ENCODE measurements at regions not wholly inside any gene's neighbourhood (a gene's known extent, or its start where the extent isn't known, plus 50 kb on each side); places are given as distances from the start of the nearest gene placed in this dataset.

DNA sequence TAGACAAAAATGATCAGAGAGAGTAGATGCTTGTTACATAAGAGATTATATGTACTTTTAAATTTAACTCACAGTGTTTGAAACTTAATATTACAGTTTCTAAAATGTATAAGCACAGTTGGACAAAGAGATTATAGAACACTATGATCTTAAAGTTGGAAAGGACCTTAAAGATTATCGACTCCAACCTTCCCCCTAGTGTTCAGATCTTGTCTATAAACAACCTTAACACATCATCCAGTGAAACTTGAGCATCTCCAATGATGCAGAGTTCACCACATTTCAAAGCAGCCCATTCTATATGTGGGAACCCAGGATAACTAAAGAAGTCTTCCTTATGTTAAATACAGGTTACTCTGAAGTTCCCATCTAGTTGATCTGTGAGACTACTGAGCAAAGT lies 480.8 kb downstream of the RMST start:
- Histone ChIP-seq H3K4me3 (no peak overlapping the region), H3K4me1 (no peaks in the 10 kb centered on the region), H3K27ac (no peak overlapping the region), H3K27me3 (replicated peaks in 1 of 7) (no peaks in the 10 kb centered on the region), H3K36me3 (no peaks in the 10 kb centered on the region), H3K9me3 (peaks cover 0 to 8% (median 2%) of the 10 kb centered on the region in 8 donors)
- intact Hi-C loops (cut with DNase I; ENCODE audit: low total_unique reads): no loop called here
- no peak for DNase-seq
- TF ChIP-seq, protein P1, sequence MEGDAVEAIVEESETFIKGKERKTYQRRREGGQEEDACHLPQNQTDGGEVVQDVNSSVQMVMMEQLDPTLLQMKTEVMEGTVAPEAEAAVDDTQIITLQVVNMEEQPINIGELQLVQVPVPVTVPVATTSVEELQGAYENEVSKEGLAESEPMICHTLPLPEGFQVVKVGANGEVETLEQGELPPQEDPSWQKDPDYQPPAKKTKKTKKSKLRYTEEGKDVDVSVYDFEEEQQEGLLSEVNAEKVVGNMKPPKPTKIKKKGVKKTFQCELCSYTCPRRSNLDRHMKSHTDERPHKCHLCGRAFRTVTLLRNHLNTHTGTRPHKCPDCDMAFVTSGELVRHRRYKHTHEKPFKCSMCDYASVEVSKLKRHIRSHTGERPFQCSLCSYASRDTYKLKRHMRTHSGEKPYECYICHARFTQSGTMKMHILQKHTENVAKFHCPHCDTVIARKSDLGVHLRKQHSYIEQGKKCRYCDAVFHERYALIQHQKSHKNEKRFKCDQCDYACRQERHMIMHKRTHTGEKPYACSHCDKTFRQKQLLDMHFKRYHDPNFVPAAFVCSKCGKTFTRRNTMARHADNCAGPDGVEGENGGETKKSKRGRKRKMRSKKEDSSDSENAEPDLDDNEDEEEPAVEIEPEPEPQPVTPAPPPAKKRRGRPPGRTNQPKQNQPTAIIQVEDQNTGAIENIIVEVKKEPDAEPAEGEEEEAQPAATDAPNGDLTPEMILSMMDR (IDR thresholded peaks at IDR 0.05 in 8 of 11, conservative IDR thresholded peaks at IDR 0.05 in 3 of 11): no peak
- TF ChIP-seq POLR2AphosphoS5 (IDR thresholded peaks at IDR 0.05): no peak
- TF ChIP-seq POLR2A (IDR thresholded peaks at IDR 0.05): no peak
- 69 to 82% (median 77%) methylated on average over 1 of the region's 1 CpG for WGBS, 5 donors

DNA sequence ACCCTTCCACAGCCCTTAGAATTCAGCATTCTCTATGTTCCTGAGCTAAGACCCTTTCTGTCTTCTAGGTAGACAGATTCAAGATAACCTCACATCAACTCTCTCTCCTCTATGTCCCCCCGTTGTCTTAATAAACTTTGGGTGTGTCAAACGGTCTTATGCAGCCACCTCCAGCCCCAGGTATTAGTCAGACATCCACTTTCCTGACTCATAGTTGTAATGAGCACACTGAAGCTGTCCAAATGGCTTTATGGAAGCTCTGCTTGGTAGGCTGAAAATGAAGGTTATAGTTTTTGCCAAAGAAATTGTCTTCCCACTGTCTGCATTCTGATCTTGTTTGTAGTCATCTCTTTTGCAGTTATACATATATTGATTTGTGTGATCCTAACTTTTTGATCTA lies 482.0 kb downstream of the RMST start:
- Histone ChIP-seq H3K4me3 (no peak overlapping the region), H3K4me1 (no peaks in the 10 kb centered on the region), H3K9me3 (peaks cover 0 to 8% (median 2%) of the 10 kb centered on the region in 8 donors), H3K27me3 (replicated peaks in 1 of 7) (no peaks in the 10 kb centered on the region), H3K36me3 (no peaks in the 10 kb centered on the region), H3K27ac (no peak overlapping the region)
- WGBS, 5 donors: 59 to 85% (median 76%) methylated on average over 2 of the region's 2 CpGs
- DNase-seq: no peak
- no peak for TF ChIP-seq POLR2AphosphoS5 (IDR thresholded peaks at IDR 0.05)
- TF ChIP-seq POLR2A (IDR thresholded peaks at IDR 0.05): no peak
- TF ChIP-seq, protein P1 (IDR thresholded peaks at IDR 0.05 in 8 of 11, conservative IDR thresholded peaks at IDR 0.05 in 3 of 11): no peak
- intact Hi-C loops (cut with DNase I; ENCODE audit: low total_unique reads): no loop called here

DNA sequence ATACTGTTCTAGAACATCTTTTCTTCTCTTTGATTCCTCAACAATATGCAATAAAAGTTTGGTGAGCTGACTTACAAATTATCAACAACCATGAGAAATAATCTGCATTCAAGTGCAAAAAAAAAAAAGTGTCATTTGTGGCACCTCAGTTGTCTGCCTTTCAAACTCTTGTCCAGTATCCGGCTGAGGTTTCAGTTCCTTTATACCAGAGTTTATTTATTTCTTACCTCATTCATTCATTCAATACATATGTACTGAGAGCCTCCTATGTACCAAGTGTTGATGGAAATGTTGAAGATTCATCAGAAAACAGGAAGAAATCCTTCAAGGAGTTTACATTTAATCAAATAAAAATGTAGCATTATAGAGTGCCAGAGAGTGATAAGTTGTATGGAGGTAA lies 484.1 kb downstream of the RMST start:
- Histone ChIP-seq H3K36me3 (no peaks in the 10 kb centered on the region), H3K9me3 (peaks cover 0 to under 1% (median 0%) of the 10 kb centered on the region in 8 donors), H3K27ac (no peak overlapping the region), H3K4me1 (no peaks in the 10 kb centered on the region), H3K27me3 (replicated peaks in 1 of 7) (no peaks in the 10 kb centered on the region), H3K4me3 (no peak overlapping the region)
- TF ChIP-seq POLR2AphosphoS5 (IDR thresholded peaks at IDR 0.05) (no peak), POLR2A (IDR thresholded peaks at IDR 0.05) (no peak)
- TF ChIP-seq, protein P1 (IDR thresholded peaks at IDR 0.05 in 8 of 11, conservative IDR thresholded peaks at IDR 0.05 in 3 of 11): no peak
- DNase-seq: no peak
- intact Hi-C loops (cut with DNase I; ENCODE audit: low total_unique reads): no loop called here
- 79 to 89% (median 85%) methylated on average over 1 of the region's 1 CpG for WGBS, 5 donors

DNA sequence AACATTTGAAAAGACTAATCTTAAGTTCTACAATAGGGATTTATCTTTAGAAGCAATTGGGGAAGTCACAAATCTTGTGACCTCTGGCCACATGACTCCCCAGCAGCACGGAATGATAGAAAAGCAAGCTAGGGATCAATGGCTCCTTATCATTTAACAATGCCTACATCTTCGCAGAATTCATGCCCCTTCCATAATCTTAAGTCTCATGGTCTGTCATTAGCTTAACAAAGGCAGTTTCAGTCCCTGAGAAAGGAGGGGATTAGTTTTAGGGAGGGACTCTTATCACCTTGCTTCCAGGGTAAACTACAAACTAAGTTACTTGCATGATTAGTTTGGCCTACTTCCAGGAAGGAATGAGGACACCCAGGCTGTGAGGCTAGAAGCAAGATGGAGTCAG lies 486.0 kb downstream of the RMST start:
- H3K27ac ChIP-seq: no peak overlapping the region
- no peak for DNase-seq
- no peaks in the 10 kb centered on the region for H3K4me1 ChIP-seq
- TF ChIP-seq POLR2A (IDR thresholded peaks at IDR 0.05): no peak
- no peak for TF ChIP-seq POLR2AphosphoS5 (IDR thresholded peaks at IDR 0.05)
- H3K36me3 ChIP-seq: no peaks in the 10 kb centered on the region
- H3K4me3 ChIP-seq: no peak overlapping the region
- 68 to 83% (median 75%) methylated on average over 2 of the region's 2 CpGs for WGBS, 5 donors
- H3K9me3 ChIP-seq: no peaks in the 10 kb centered on the region
- intact Hi-C loops (cut with DNase I; ENCODE audit: low total_unique reads): no loop called here
- H3K27me3 ChIP-seq (replicated peaks in 1 of 7): no peaks in the 10 kb centered on the region

DNA sequence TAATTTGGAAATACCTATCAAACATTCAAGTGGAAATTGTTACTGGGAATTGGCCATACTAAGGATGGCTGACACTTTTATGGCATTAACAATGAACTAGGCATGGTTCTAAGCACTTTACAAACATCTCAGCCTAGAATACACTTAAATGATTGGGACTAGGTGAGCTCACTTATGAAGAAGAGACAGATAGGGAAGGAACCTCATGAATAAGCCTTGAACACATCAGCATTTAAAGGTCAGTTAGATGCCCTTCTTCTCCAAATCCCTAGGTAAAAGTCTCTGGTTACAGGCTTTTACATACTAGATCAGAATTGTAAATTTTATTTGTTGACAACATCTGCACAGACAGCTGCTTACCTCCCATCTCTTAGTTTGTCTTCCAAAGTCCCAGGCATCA lies 488.6 kb downstream of the RMST start:
- TF ChIP-seq POLR2AphosphoS5 (IDR thresholded peaks at IDR 0.05) (no peak), POLR2A (IDR thresholded peaks at IDR 0.05) (no peak)
- TF ChIP-seq, protein P1 (IDR thresholded peaks at IDR 0.05 in 8 of 11, conservative IDR thresholded peaks at IDR 0.05 in 3 of 11): no peak
- Histone ChIP-seq H3K4me3 (no peak overlapping the region), H3K4me1 (no peaks in the 10 kb centered on the region), H3K27ac (no peak overlapping the region), H3K9me3 (peaks cover 0 to 11% (median 0%) of the 10 kb centered on the region in 8 donors), H3K27me3 (replicated peaks in 1 of 7) (no peaks in the 10 kb centered on the region), H3K36me3 (no peaks in the 10 kb centered on the region)
- DNase-seq: no peak
- intact Hi-C loops (cut with DNase I; ENCODE audit: low total_unique reads): no loop called here

Data from spleen (tissue), 11 donors.